Adrenal gland (tissue), 5 donors: ENCODE measurements at regions not wholly inside any gene's neighbourhood (a gene's known extent, or its start where the extent isn't known, plus 50 kb on each side); places are given as distances from the start of the nearest gene placed in this dataset.

Experiments used
- POLR2A ChIP-seq, 2 donors: fragments of 450-650 bp; IDR thresholded peaks; one replicate each; pipeline ENCODE4 v1.6.1; 2017; ENCODE audit warnings: antibody characterized with exemption in 2 of 2, mild to moderate bottlenecking in 2 of 2, moderate library complexity in 1 of 2
- TF ChIP-seq, protein P1 (sequence below), 6 experiments: fragments of 450-650 bp in 4 of 6; fragments of 200-600 bp in 2 of 6; sonication (generic) in 1 of 6; IDR thresholded peaks; 1 replicate in 5 of 6; 2 replicates in 1 of 6; pipeline versions ENCODE4 v1.5.1 to v1.8.0; 2016 to 2021; ENCODE audit warnings: antibody characterized with exemption in 6 of 6, mild to moderate bottlenecking in 2 of 6, moderate library complexity in 1 of 6
- donor health status: DM: no; HTN: no; CAD: no.

- TF ChIP-seq, protein P1, sequence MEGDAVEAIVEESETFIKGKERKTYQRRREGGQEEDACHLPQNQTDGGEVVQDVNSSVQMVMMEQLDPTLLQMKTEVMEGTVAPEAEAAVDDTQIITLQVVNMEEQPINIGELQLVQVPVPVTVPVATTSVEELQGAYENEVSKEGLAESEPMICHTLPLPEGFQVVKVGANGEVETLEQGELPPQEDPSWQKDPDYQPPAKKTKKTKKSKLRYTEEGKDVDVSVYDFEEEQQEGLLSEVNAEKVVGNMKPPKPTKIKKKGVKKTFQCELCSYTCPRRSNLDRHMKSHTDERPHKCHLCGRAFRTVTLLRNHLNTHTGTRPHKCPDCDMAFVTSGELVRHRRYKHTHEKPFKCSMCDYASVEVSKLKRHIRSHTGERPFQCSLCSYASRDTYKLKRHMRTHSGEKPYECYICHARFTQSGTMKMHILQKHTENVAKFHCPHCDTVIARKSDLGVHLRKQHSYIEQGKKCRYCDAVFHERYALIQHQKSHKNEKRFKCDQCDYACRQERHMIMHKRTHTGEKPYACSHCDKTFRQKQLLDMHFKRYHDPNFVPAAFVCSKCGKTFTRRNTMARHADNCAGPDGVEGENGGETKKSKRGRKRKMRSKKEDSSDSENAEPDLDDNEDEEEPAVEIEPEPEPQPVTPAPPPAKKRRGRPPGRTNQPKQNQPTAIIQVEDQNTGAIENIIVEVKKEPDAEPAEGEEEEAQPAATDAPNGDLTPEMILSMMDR (IDR thresholded peaks at IDR 0.05) = no peak
- TF ChIP-seq POLR2A (IDR thresholded peaks at IDR 0.05) = no peak
Measured at GRCh38 chr14:43522901-43523300, 984.2 kb downstream of the FSCB start.
